ENCODE measurements at regions not wholly inside any gene's neighbourhood (a gene's known extent, or its start where the extent isn't known, plus 50 kb on each side); places are given as distances from the start of the nearest gene placed in this dataset.

- Histone ChIP-seq H3K36me3 (ENCODE audit: control insufficient read depth, low read length) (no peaks in the 10 kb centered on the region), H3K4me1 (ENCODE audit: control insufficient read depth, low read length) (no peaks in the 10 kb centered on the region), H3F3A (ENCODE audit: control insufficient read depth, insufficient read depth) (no peaks in the 10 kb centered on the region), H3K4me2 (ENCODE audit: low read length) (no peak overlapping the region), H3K79me2 (ENCODE audit: control insufficient read depth, low read length) (no peaks in the 10 kb centered on the region), H4K20me1 (ENCODE audit: control insufficient read depth, insufficient read depth, low read depth, low read length) (no peaks in the 10 kb centered on the region), H3K27me3 (ENCODE audit: control insufficient read depth, low read length) (no peaks in the 10 kb centered on the region), H3K27ac (ENCODE audit: low read depth, low read length) (no peak overlapping the region), H3K9me2 (replicated peaks; ENCODE audit: control insufficient read depth, low read length) (no peaks in the 10 kb centered on the region), H3K9me3 (ENCODE audit: control insufficient read depth, insufficient read depth, low read length) (peaks cover 7% of the 10 kb centered on the region; the same call in 1 of the 2 replicates), H3K4me3 (ENCODE audit: low read length) (no peak overlapping the region)
- no peak for TF ChIP-seq CTCF (IDR thresholded peaks at IDR 0.05; ENCODE audit: low read depth, low read length, poor library complexity, severe bottlenecking)
- TF ChIP-seq EZH2phosphoT487 (IDR thresholded peaks at IDR 0.05; ENCODE audit: borderline replicate concordance, low read length): no peak
Observed at GRCh38 chr2:155062250-155062921, 363.9 kb downstream of the KCNJ3 start.

- TF ChIP-seq CTCF (IDR thresholded peaks at IDR 0.05; ENCODE audit: low read depth, low read length, poor library complexity, severe bottlenecking): no peak
- TF ChIP-seq EZH2phosphoT487 (IDR thresholded peaks at IDR 0.05; ENCODE audit: borderline replicate concordance, low read length): no peak
- Histone ChIP-seq H3K27ac (ENCODE audit: low read depth, low read length) (no peak overlapping the region), H3K4me1 (ENCODE audit: control insufficient read depth, low read length) (no peaks in the 10 kb centered on the region), H3K9me2 (replicated peaks; ENCODE audit: control insufficient read depth, low read length) (no peaks in the 10 kb centered on the region), H3F3A (ENCODE audit: control insufficient read depth, insufficient read depth) (no peaks in the 10 kb centered on the region), H3K9me3 (ENCODE audit: control insufficient read depth, insufficient read depth, low read length) (peaks cover 7% of the 10 kb centered on the region; the same call in 1 of the 2 replicates), H4K20me1 (ENCODE audit: control insufficient read depth, insufficient read depth, low read depth, low read length) (no peaks in the 10 kb centered on the region), H3K36me3 (ENCODE audit: control insufficient read depth, low read length) (no peaks in the 10 kb centered on the region), H3K4me2 (ENCODE audit: low read length) (no peak overlapping the region), H3K4me3 (ENCODE audit: low read length) (no peak overlapping the region), H3K79me2 (ENCODE audit: control insufficient read depth, low read length) (no peaks in the 10 kb centered on the region), H3K27me3 (ENCODE audit: control insufficient read depth, low read length) (no peaks in the 10 kb centered on the region)
Observed at GRCh38 chr2:155060896-155061295, 362.4 kb downstream of the KCNJ3 start.

GRCh38 chr2:155054712-155055111 is 356.2 kb downstream of the KCNJ3 start:
- H3K27ac ChIP-seq (ENCODE audit: low read depth, low read length): no peak overlapping the region
- H3K4me3 ChIP-seq (ENCODE audit: low read length): no peak overlapping the region
- no peaks in the 10 kb centered on the region for H3K4me1 ChIP-seq (ENCODE audit: control insufficient read depth, low read length)
- no peaks in the 10 kb centered on the region for H3K9me2 ChIP-seq (replicated peaks; ENCODE audit: control insufficient read depth, low read length)
- TF ChIP-seq CTCF (IDR thresholded peaks at IDR 0.05; ENCODE audit: low read depth, low read length, poor library complexity, severe bottlenecking) (no peak), EZH2phosphoT487 (IDR thresholded peaks at IDR 0.05; ENCODE audit: borderline replicate concordance, low read length) (no peak)
- no peaks in the 10 kb centered on the region for H3K36me3 ChIP-seq (ENCODE audit: control insufficient read depth, low read length)
- H3K79me2 ChIP-seq (ENCODE audit: control insufficient read depth, low read length): no peaks in the 10 kb centered on the region
- no peak overlapping the region for H3K4me2 ChIP-seq (ENCODE audit: low read length)
- no peaks in the 10 kb centered on the region for H3K27me3 ChIP-seq (ENCODE audit: control insufficient read depth, low read length)
- H3K9me3 ChIP-seq (ENCODE audit: control insufficient read depth, insufficient read depth, low read length): peaks cover under 1% of the 10 kb centered on the region; the same call in 1 of the 2 replicates
- no peaks in the 10 kb centered on the region for H4K20me1 ChIP-seq (ENCODE audit: control insufficient read depth, insufficient read depth, low read depth, low read length)
- no peaks in the 10 kb centered on the region for H3F3A ChIP-seq (ENCODE audit: control insufficient read depth, insufficient read depth)

Measured in DOHH2 (cell line).